Mammary epithelial cell (primary cell): ENCODE measurements at regions not wholly inside any gene's neighbourhood (a gene's known extent, or its start where the extent isn't known, plus 50 kb on each side); places are given as distances from the start of the nearest gene placed in this dataset.

Experiments
- EZH2 ChIP-seq: IDR thresholded peaks from 2 replicates; pipeline ENCODE4 v1.6.1; 2012; ENCODE audit warnings: low read length, inconsistent platforms, borderline replicate concordance
- TF ChIP-seq, protein P1 (sequence below), 2 donors: IDR thresholded peaks in 1 of 2; conservative IDR thresholded peaks in 1 of 2; 2 replicates each; pipeline ENCODE4 v1.5.1; 2011 to 2012; ENCODE audit warnings: inconsistent platforms in 2 of 2, low read length in 2 of 2, mild to moderate bottlenecking in 2 of 2, control low read depth in 1 of 2, low read depth in 1 of 2; ENCODE audit not compliant: insufficient read depth in 1 of 2; ENCODE audit errors: extremely low read depth in 1 of 2

DNA sequence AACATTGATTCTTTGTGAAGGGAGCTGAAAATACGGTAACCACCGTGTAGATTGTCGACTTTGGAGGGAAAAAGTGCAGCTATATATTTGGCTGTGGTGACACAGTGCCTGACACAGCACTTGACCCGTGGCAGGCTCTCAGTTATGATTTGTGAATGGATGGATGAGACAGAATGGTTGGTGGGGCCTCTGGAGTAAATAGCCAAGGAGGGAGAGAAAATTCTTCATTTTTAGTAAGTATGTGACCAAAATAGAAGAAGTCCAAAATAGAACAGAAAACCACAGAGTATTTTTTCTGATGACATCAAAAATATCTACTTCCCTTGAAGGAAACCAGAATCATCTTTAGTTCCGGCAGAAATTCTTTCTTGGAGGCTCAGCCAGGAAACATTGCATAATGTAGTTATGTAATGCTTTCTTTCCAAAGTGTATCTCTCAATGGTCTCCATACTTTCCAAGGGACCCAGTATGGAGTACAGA, 82.0 kb upstream of the WSCD2 start:
- TF ChIP-seq EZH2, result no peak
- TF ChIP-seq, protein P1, sequence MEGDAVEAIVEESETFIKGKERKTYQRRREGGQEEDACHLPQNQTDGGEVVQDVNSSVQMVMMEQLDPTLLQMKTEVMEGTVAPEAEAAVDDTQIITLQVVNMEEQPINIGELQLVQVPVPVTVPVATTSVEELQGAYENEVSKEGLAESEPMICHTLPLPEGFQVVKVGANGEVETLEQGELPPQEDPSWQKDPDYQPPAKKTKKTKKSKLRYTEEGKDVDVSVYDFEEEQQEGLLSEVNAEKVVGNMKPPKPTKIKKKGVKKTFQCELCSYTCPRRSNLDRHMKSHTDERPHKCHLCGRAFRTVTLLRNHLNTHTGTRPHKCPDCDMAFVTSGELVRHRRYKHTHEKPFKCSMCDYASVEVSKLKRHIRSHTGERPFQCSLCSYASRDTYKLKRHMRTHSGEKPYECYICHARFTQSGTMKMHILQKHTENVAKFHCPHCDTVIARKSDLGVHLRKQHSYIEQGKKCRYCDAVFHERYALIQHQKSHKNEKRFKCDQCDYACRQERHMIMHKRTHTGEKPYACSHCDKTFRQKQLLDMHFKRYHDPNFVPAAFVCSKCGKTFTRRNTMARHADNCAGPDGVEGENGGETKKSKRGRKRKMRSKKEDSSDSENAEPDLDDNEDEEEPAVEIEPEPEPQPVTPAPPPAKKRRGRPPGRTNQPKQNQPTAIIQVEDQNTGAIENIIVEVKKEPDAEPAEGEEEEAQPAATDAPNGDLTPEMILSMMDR (conservative IDR thresholded peaks at IDR 0.05 in 1 of 2, IDR thresholded peaks at IDR 0.05 in 1 of 2; ENCODE audit: extremely low read depth in 1 of 2, insufficient read depth in 1 of 2, low read depth in 1 of 2, low read length in 2 of 2), result no peak
